IPS-18c (cell line): ENCODE measurements at regions not wholly inside any gene's neighbourhood (a gene's known extent, or its start where the extent isn't known, plus 50 kb on each side); places are given as distances from the start of the nearest gene placed in this dataset.

Source experiments
- H3K4me3 ChIP-seq: 2 replicates; pipeline ENCODE4 v1.7.0; 2013; ENCODE audit warnings: low read depth, mild to moderate bottlenecking, low read length, moderate library complexity; ENCODE audit not compliant: insufficient read depth
- H3K9me3 ChIP-seq: one replicate; pipeline ENCODE4 v1.6.1; 2013; ENCODE audit warnings: mild to moderate bottlenecking, low read length, moderate library complexity; ENCODE audit not compliant: control insufficient read depth, insufficient read depth

- Histone ChIP-seq H3K9me3 (no peaks in the 10 kb centered on the region), H3K4me3 (no peak overlapping the region)
Measured at GRCh38 chr4:58093352-58093751, 983.2 kb upstream of the IGFBP7 start.

DNA sequence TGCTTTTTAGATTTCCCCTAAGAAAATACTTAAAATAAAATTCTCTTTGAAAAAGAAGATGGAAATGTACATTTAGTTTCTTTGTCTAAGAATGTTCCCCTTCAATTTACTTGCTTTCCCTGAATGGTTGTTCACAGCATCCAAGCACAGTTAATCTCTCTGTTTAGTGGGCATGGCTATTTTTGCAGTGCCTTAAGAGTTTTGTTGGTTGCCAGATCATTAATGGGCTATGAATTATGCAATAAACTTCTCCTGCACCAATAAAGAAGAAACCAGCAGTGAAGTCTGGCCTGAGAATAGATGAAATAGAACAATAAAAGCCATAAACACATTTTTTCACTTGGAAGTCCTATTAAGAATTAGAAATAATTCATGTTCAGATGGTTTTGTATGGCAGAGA, 980.4 kb upstream of the IGFBP7 start:
- no peak overlapping the region for H3K4me3 ChIP-seq
- H3K9me3 ChIP-seq, result no peaks in the 10 kb centered on the region

DNA sequence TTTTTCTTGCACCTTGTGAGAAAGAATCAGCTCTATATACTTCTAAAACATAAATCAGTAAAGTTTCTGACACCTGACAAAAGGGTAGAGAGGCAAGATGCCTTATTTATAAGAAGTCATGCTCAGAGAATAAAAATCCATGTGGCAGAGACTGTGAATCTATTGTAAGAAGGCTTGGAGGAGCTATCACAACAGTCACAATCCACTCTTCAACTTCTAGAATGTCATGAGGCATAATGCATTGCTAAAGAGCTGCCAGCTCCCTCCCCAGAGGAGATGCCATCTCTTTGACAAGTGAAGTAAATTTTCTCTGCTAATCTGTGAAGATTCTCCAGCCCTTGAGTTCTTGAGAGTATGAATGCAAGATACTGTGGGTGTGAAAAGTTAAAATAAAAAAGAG, 971.2 kb upstream of the IGFBP7 start:
- H3K4me3 ChIP-seq, result no peak overlapping the region
- H3K9me3 ChIP-seq, result no peaks in the 10 kb centered on the region

- no peak overlapping the region for H3K4me3 ChIP-seq
- H3K9me3 ChIP-seq, result no peaks in the 10 kb centered on the region
Measured at GRCh38 chr4:58075724-58076123, 965.5 kb upstream of the IGFBP7 start.

DNA sequence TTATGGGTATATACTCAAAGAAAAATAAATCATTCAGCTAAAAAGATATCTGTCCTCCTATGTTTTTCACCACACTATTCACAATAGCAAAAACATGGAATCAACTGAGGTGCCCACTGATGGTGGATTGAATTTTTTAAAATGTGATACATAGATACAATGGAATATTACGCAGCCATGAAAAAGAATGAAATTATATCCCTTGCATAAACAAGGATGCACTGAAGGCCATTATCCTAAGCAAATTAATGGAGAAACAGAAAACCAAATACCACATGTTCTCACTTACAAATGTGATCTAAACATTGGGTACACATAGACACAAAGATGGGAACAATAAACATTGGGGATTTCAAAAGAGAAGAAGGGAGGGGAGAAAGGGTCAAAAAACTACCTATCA, 964.2 kb upstream of the IGFBP7 start:
- Histone ChIP-seq H3K4me3 (no peak overlapping the region), H3K9me3 (no peaks in the 10 kb centered on the region)

DNA sequence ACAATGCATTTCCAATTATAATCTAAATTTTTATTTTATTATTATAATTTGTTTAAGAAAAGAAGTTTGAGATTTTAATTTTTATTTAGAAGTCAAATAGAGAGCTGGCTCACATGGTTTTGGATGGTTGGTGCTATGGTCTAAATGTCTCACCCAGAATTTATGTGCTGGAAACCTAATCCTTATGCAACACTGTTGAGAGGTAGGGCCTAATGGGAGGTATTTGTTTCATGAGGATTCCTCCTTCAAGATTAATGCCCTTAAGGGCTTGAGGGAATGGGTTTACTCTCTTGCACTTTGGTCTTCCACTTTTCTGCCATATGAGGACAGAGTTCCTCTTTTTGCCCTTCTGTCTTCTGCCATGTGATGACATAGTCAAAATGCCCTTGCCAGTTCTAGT, 960.5 kb upstream of the IGFBP7 start:
- Histone ChIP-seq H3K4me3 (no peak overlapping the region), H3K9me3 (no peaks in the 10 kb centered on the region)

DNA sequence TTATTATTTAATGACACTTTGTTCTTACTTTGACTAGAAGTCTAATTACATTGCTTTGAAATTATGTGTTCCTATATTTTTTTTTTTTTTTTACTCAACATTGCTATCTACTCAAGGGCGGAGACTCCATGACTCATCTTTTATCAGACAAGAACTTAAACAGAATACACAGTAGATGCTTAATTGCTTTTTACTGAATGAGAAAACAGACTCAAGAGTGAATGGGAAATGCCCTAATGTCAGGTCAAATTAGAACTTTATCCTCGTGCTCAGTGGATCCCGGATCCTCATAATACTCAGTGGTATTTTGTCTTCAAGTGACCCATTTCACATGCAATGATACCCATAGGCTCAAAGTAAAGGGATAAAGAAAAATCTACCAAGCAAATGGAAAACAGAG, 954.5 kb upstream of the IGFBP7 start:
- Histone ChIP-seq H3K9me3 (no peaks in the 10 kb centered on the region), H3K4me3 (no peak overlapping the region)

DNA sequence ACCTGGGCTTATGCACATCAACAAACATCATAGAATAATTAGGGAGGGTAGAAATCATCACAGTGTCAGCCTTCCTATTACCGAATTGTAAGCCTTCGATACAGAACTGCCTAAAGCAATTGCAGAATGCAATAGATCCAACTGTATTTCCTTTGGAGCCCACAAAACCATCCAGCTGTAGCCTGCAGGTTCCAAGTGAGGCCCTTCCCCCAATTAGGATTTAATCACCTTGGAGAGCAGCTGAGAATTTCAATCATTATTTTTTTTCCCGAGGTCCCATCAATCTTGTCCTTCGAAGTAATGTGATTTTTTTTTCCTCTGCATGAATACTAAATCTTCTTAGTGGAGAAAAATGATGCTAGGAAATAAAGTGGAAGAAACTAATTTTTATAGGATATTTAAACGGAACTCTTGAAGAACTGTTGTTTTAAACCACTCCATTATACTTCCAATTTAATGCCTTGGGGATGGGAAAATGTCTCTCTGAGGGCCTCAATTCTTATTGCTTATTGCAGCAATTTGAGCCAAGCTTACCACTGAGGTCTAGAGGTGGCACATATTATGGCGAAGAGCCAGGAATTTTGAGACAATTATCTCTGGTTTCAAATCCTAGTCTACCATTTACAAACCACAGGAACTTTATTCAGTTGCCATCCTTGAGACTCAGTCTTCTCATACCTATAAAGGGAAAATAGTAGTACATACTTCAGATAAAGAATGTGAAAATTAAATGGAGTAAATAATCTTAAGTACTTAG, 953.4 kb upstream of the IGFBP7 start:
- no peaks in the 10 kb centered on the region for H3K9me3 ChIP-seq
- no peak overlapping the region for H3K4me3 ChIP-seq

DNA sequence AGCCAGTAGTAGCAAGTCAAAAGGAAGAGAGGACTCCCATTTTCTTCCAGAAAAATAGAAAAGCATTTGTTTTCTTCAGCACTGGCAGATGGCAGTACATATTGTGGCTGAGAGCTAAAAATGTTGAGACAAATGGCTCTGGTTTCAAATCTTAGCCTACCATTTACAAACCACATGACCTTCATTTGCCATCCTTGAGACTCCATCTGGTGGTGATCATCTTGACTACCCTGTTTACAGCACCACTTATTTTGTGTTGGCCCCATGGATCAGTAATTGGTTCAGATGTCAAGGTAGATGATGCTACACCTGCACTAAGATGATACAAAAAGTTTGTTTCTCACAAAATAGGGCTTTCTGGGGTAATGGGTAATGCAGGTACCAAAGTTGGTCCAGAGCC, 951.8 kb upstream of the IGFBP7 start:
- Histone ChIP-seq H3K9me3 (no peaks in the 10 kb centered on the region), H3K4me3 (no peak overlapping the region)

DNA sequence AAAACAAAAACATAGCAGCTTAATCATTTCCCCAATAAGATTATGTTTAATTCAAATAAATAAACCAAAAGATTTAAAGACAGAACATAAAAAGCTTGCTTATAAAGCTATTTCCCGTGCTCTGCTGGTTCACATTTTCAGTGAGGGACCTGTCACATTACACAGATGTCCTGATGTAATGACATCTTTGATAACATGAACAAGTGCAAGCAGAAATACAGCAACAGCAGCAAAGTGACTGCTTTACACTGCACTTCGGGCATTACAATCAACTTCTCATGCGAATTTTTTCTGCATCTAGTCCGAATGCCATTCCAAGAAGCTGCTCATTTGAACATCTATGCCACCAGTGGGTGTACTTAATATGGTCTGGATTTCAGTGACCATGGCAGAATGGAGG, 940.3 kb upstream of the IGFBP7 start:
- H3K9me3 ChIP-seq, result no peaks in the 10 kb centered on the region
- no peak overlapping the region for H3K4me3 ChIP-seq

GRCh38 chr4:58048491-58048890, 938.3 kb upstream of the IGFBP7 start:
- Histone ChIP-seq H3K9me3 (no peaks in the 10 kb centered on the region), H3K4me3 (no peak overlapping the region)

DNA sequence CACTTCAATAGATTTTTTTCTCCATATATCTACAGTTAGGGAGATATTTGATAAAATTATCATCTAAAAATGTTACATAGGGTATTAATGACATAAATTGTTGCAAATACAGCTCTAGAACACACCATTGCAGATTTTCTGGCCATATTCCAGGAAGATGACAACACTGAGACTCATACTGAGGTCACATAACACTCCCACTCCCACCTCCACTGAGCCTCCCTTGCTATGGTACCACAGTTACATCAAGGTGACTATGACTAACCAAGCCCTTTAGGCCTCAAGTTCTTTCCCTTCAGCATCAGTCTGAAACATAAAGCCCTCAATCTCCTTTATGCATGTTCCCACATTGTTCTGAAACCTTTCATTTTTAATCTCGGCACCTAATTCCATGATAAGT, 932.0 kb upstream of the IGFBP7 start:
- Histone ChIP-seq H3K9me3 (no peaks in the 10 kb centered on the region), H3K4me3 (no peak overlapping the region)

DNA sequence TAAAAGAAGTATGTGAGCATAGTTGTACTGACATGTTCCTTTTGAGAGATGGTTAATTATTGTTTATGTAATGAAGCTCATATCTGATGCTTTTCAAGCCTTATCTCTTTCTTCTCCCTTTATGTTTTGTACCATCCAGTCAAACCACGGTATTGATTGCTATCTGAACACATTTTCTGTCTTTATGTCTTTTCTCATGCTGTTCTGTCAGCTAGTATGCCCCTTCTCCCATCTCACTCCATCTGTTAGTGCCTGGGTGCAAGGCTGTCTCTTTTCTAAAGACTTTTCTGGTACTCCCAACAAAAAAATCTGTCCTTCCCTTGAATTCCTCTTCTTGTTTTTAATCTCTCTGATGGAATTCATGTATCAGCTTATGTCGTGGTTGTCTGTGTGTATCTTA, 883.8 kb upstream of the IGFBP7 start:
- H3K4me3 ChIP-seq, result no peak overlapping the region

DNA sequence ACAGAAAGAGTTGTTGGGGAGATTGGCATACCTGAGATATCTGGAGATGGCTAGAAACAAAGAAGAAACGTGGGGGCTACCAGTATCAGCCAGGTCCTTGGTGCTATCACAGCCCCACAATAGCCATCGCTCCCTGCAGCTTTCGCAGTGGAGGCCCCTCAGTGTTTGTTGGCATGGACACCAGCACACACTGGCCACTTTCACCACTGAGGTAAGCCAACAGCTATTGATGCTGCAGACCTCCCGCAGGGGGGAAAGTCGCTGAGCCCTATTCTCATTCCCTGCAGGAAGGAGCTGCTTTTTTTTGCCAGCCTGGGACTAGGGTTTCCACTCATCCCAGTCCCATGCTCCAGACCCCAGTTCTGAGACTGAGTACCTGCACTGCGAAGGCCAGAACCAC, 879.2 kb upstream of the IGFBP7 start:
- Histone ChIP-seq H3K9me3 (no peaks in the 10 kb centered on the region), H3K4me3 (no peak overlapping the region)

More for the DNA sequence above, 883.8 kb upstream of the IGFBP7 start:
- H3K9me3 ChIP-seq, result no peaks in the 10 kb centered on the region

DNA sequence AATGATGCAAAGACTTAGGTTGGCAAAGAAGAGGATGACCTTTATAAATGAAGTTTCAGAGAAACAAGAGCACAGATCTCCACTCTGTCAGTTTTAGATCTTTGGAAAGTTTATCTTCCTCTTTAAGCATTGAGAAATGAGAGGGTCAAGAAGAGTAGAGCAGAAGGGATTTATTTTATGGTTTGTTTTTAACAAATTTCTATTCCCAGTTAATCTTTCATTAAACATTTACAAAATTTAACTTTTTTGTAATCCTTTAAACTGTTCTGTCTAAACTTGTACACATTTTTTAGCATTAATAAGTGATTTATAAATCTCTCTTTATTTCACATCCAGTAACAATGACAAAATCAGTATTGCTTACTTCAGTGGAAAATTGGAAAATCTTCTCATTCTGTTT, 875.0 kb upstream of the IGFBP7 start:
- no peak overlapping the region for H3K4me3 ChIP-seq
- H3K9me3 ChIP-seq, result no peaks in the 10 kb centered on the region

- no peak overlapping the region for H3K4me3 ChIP-seq
- no peaks in the 10 kb centered on the region for H3K9me3 ChIP-seq
Measured at GRCh38 chr4:57981123-57981522, 870.9 kb upstream of the IGFBP7 start.

DNA sequence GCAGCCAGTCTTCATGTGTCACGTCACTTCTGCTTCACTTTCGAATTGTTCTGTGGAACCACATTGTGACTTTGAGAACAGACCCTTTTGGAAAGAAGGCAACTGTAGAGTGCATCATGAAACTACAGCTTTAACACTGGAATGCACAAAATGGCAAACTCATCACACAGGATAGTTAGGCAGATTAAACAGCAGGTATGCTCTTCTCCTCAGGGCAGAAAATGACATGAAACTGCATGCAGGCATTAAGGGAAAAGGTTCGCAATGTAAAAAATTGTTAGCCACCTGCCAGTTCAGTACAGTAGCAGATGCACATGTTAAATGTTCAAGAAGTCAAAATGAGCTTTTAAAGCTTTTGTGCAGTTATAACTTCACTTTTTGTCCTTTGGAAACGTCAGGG, 864.6 kb upstream of the IGFBP7 start:
- Histone ChIP-seq H3K4me3 (no peak overlapping the region), H3K9me3 (no peaks in the 10 kb centered on the region)

DNA sequence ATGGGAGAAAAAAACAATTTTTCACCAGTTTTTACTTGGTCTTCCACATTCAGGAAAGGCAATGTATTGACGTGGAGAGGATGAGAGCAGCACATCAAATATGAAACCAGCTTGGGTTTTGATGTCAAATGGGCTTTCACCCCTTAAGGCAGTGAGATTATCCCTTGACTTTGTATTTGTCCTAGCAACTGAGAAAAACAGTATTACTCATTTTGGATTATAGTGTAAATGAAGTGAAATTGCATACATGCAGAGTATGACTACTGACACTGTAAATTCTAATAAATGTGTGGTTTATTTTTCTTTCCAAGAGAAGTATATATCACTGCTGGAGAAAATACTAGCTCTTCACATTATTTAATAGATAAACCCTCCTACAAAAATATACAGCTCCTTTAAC, 863.6 kb upstream of the IGFBP7 start:
- H3K4me3 ChIP-seq, result no peak overlapping the region
- no peaks in the 10 kb centered on the region for H3K9me3 ChIP-seq

- H3K4me3 ChIP-seq, result no peak overlapping the region
- no peaks in the 10 kb centered on the region for H3K9me3 ChIP-seq
Measured at GRCh38 chr4:57971261-57971660, 861.1 kb upstream of the IGFBP7 start.
